ENCODE measurements at regions not wholly inside any gene's neighbourhood (a gene's known extent, or its start where the extent isn't known, plus 50 kb on each side); places are given as distances from the start of the nearest gene placed in this dataset.

GRCh38 chr6:139475241-139475640 is 100.8 kb upstream of the CITED2 start:
- TF ChIP-seq CTCF (IDR thresholded peaks at IDR 0.05; ENCODE audit: low read length), result no peak
- TF ChIP-seq EZH2 (optimal IDR thresholded peaks at IDR 0.05; ENCODE audit: low read depth, low read length), result no peak
- no peak for TF ChIP-seq EZH2phosphoT487 (IDR thresholded peaks at IDR 0.05; ENCODE audit: low read length)
- Histone ChIP-seq H3K9me2 (replicated peaks; ENCODE audit: insufficient read depth, low read length) (no peaks in the 10 kb centered on the region), H3K4me3 (ENCODE audit: low read length) (no peak overlapping the region), H3K9ac (ENCODE audit: low read length) (no peak overlapping the region), H3K79me2 (ENCODE audit: low read length) (no peaks in the 10 kb centered on the region), H4K20me1 (ENCODE audit: insufficient read depth, low read length) (no peaks in the 10 kb centered on the region), H3K36me3 (replicated peaks; ENCODE audit: insufficient read depth, low read length) (no peaks in the 10 kb centered on the region), H3K27ac (ENCODE audit: low read length) (no peak overlapping the region), H3K9me3 (replicated peaks; ENCODE audit: insufficient read depth, low read length) (no peaks in the 10 kb centered on the region), H3K4me1 (ENCODE audit: low read length) (no peaks in the 10 kb centered on the region), H3K4me2 (ENCODE audit: low read depth, low read length) (no peak overlapping the region), H3K27me3 (replicated peaks; ENCODE audit: insufficient read depth, low read length) (no peaks in the 10 kb centered on the region), H2AFZ (ENCODE audit: low read length) (no peak overlapping the region), H3F3A (ENCODE audit: insufficient read depth, low read length) (no peaks in the 10 kb centered on the region)
- no peak for DNase-seq

GRCh38 chr6:139474145-139475108 is 100.0 kb upstream of the CITED2 start:
- H4K20me1 ChIP-seq (ENCODE audit: insufficient read depth, low read length), result no peaks in the 10 kb centered on the region
- H3K27me3 ChIP-seq (replicated peaks; ENCODE audit: insufficient read depth, low read length), result no peaks in the 10 kb centered on the region
- no peaks in the 10 kb centered on the region for H3K79me2 ChIP-seq (ENCODE audit: low read length)
- TF ChIP-seq CTCF (IDR thresholded peaks at IDR 0.05; ENCODE audit: low read length), result no peak
- no peak for TF ChIP-seq EZH2 (optimal IDR thresholded peaks at IDR 0.05; ENCODE audit: low read depth, low read length)
- no peak for TF ChIP-seq EZH2phosphoT487 (IDR thresholded peaks at IDR 0.05; ENCODE audit: low read length)
- H3K4me1 ChIP-seq (ENCODE audit: low read length), result no peaks in the 10 kb centered on the region
- no peak overlapping the region for H2AFZ ChIP-seq (ENCODE audit: low read length)
- no peak overlapping the region for H3K4me3 ChIP-seq (ENCODE audit: low read length)
- H3K4me2 ChIP-seq (ENCODE audit: low read depth, low read length), result no peak overlapping the region
- H3K9ac ChIP-seq (ENCODE audit: low read length), result no peak overlapping the region
- H3K36me3 ChIP-seq (replicated peaks; ENCODE audit: insufficient read depth, low read length), result no peaks in the 10 kb centered on the region
- H3K9me2 ChIP-seq (replicated peaks; ENCODE audit: insufficient read depth, low read length), result no peaks in the 10 kb centered on the region
- no peak for DNase-seq
- no peaks in the 10 kb centered on the region for H3F3A ChIP-seq (ENCODE audit: insufficient read depth, low read length)
- H3K27ac ChIP-seq (ENCODE audit: low read length), result no peak overlapping the region
- H3K9me3 ChIP-seq (replicated peaks; ENCODE audit: insufficient read depth, low read length), result no peaks in the 10 kb centered on the region

GRCh38 chr6:139473731-139474130 is 99.3 kb upstream of the CITED2 start:
- no peak overlapping the region for H3K4me3 ChIP-seq (ENCODE audit: low read length)
- no peaks in the 10 kb centered on the region for H3K4me1 ChIP-seq (ENCODE audit: low read length)
- TF ChIP-seq EZH2 (optimal IDR thresholded peaks at IDR 0.05; ENCODE audit: low read depth, low read length), result no peak
- H4K20me1 ChIP-seq (ENCODE audit: insufficient read depth, low read length), result no peaks in the 10 kb centered on the region
- H3K9me2 ChIP-seq (replicated peaks; ENCODE audit: insufficient read depth, low read length), result no peaks in the 10 kb centered on the region
- H3K27me3 ChIP-seq (replicated peaks; ENCODE audit: insufficient read depth, low read length), result no peaks in the 10 kb centered on the region
- H3K9me3 ChIP-seq (replicated peaks; ENCODE audit: insufficient read depth, low read length), result no peaks in the 10 kb centered on the region
- H3K36me3 ChIP-seq (replicated peaks; ENCODE audit: insufficient read depth, low read length), result no peaks in the 10 kb centered on the region
- H2AFZ ChIP-seq (ENCODE audit: low read length), result no peak overlapping the region
- no peaks in the 10 kb centered on the region for H3F3A ChIP-seq (ENCODE audit: insufficient read depth, low read length)
- H3K4me2 ChIP-seq (ENCODE audit: low read depth, low read length), result no peak overlapping the region
- no peaks in the 10 kb centered on the region for H3K79me2 ChIP-seq (ENCODE audit: low read length)
- no peak overlapping the region for H3K9ac ChIP-seq (ENCODE audit: low read length)
- DNase-seq, result no peak
- H3K27ac ChIP-seq (ENCODE audit: low read length), result no peak overlapping the region

GRCh38 chr6:139473231-139473701 is 98.8 kb upstream of the CITED2 start:
- H2AFZ ChIP-seq (ENCODE audit: low read length), result no peak overlapping the region
- H3K9me3 ChIP-seq (replicated peaks; ENCODE audit: insufficient read depth, low read length), result no peaks in the 10 kb centered on the region
- H3K27ac ChIP-seq (ENCODE audit: low read length), result no peak overlapping the region
- TF ChIP-seq EZH2 (optimal IDR thresholded peaks at IDR 0.05; ENCODE audit: low read depth, low read length), result no peak
- H3K9me2 ChIP-seq (replicated peaks; ENCODE audit: insufficient read depth, low read length), result no peaks in the 10 kb centered on the region
- no peak overlapping the region for H3K9ac ChIP-seq (ENCODE audit: low read length)
- H3K79me2 ChIP-seq (ENCODE audit: low read length), result no peaks in the 10 kb centered on the region
- no peaks in the 10 kb centered on the region for H3F3A ChIP-seq (ENCODE audit: insufficient read depth, low read length)
- no peaks in the 10 kb centered on the region for H3K36me3 ChIP-seq (replicated peaks; ENCODE audit: insufficient read depth, low read length)
- DNase-seq, result no peak
- no peaks in the 10 kb centered on the region for H3K4me1 ChIP-seq (ENCODE audit: low read length)
- H3K4me3 ChIP-seq (ENCODE audit: low read length), result no peak overlapping the region
- no peaks in the 10 kb centered on the region for H4K20me1 ChIP-seq (ENCODE audit: insufficient read depth, low read length)
- H3K27me3 ChIP-seq (replicated peaks; ENCODE audit: insufficient read depth, low read length), result no peaks in the 10 kb centered on the region
- H3K4me2 ChIP-seq (ENCODE audit: low read depth, low read length), result no peak overlapping the region
